Activated CD8-positive, alpha-beta memory T cell treated with anti-CD3 and anti-CD28 coated beads for 24 hours (primary cell): ENCODE measurements at regions not wholly inside any gene's neighbourhood (a gene's known extent, or its start where the extent isn't known, plus 50 kb on each side); places are given as distances from the start of the nearest gene placed in this dataset.

Source experiments
- DNase-seq: peaks from one replicate; pipeline ENCODE4 v3.0.0-alpha.2; 2020

DNA sequence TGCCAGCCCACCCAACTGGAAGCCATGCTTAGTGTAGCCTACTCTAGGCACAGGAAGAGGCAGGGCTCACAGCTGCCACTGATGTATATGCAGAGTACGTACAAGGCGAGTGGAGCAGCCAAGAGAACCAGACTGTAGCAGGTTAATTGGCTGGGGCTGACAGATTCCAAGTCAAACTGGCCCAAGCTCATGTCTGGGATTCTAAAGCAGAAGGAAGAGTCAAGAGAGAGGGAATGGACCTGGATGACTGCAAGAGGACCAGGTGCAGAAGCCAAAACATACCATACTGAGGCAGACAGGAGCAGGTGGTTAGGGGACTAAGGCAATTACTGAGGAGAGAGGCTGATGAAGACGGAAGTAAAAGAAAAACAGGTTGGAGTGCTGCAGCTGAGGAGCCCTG, 51.3 kb upstream of the LRRN2 start:
- no peak for DNase-seq

DNA sequence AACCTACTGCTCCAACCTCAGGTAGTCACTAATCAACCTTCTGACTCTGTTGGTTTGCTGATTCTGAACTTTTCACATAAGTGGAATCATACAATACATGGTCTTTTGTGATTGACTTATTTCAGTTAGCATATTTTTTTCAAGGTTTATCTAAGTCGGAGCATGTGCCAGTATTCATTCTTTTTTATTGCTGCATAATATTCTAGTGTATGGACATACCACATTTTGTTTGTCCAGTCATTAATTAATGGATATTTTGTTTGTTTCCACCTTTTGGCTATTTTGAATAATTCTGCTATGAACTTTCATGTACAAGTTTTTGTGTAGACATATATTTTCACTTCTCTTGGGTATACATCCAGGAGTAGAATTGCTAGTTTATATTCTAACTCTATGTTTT, 53.0 kb upstream of the LRRN2 start:
- no peak for DNase-seq

DNA sequence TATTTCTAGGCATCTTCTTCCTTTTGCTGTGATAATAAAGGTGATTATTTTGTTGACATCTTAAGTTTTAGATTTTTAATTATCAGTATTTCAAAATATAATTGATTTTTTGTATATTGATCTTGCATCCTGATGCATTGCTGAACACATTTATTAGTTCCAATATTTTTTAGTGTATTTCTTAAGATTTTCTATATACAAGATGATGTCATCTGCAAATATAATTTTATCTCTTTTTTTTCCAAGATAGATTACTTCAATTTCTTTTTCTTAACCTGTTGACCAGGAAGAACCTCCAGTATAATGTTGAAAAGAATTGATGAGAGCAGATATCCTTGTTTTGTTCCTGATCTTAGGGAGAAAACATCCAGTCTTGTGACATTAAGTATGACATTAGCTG, 54.8 kb upstream of the LRRN2 start:
- no peak for DNase-seq

DNA sequence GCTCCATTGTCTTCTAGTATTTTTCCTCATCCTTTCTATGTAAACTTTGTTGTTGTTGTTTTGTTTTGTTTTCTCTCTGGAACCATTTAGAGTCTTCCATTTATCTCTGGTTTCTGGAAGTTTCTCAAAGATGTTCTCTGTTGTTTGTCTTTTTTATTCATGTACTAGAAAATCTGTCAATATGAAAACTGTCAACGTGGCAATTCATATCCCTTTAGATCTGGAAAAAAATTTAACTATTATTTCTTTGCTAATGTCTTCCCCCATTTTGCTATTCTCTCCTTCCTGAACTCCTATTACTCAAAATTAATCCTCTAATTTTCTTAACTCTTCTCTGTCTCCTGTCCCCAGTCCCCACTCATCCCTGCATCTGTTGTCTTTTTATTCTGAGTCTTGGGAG, 55.9 kb upstream of the LRRN2 start:
- DNase-seq: no peak

DNA sequence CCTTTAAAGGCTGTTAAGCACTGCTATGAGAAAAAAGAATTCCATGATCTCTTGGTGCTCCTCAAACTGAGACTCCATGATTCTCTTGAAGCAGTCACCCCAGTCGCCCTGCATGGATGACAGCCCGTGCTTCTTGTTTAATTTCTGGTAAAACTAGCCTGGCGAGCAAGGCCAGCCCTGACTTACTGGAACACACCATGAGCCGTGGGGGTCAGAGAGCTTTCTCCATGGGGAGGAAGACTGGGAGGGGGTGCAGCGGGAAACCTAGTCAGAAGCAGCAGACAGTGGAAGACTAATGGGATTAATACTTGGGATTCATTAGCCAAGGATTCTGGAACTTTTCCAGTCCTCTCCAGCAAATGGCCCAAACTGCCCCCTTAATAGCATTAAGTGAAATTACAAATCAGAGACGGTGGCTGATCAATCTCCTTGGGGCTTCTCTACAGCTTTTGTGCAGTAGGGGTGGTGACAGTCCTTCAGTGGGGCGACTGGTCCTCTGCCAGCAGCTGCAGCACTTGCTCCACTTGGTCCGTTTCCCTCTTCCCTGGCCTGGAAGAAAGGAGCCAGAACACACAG, 57.2 kb upstream of the LRRN2 start:
- peak; percentile 28 for DNase-seq

DNA sequence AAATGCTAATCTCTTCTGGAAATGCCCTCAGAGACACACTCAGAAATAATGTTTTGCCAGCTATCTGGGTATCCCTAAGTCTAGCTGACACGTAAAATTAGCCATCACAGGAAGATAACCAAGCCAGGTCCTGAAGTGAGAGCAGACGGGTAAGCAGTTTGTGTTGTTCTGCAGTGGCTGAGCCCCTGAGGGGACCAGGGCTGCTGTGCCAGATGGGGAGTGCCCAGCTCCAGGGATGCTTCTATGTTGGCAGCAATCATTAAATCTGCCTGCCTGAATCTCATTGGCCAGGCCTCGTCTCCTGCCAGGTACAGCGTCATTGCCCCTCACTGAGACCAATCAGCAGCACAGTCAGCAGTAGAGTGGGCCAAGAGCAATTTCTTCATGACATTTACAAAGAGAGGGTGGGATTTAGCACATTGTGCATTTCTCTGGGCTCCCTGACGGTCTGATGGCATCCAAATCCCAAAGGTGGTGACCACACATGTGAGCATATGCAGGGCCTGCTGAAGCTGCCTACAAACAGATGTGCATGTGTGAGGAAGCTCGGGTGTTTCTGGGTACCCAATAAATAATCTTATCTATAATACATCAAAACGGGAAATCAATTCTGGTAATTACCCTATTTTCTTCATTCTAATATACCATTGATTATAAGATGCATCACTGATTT, 58.7 kb upstream of the LRRN2 start:
- no peak for DNase-seq

DNA sequence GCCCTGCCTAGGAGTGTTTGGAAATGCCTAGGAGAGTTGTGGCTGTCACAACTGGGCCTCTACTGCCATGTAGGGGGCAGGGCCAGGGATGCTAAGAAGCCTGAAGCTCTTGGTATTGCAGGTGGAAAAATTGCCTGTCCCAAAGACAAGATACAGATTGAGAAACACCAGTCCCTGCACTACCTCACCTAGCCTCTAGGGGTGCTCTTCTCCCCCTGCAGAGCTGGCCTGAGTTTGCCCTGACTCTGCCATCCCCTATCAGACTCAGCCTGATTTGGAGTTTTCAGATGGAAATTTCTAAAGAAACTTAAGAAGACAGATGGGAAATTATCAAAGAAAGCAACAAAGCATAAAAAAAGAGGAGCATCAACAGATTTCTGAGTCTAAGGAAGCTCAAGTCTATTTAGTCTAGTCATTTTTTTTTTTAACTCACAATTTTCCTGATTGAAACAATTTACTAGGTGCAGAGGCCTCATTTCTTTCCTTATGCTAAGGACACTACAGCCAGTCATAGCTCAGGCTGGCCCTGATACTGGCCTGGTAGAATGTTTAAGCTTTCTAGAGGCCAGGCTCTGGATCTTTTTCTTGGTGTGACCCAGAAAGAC, 61.4 kb upstream of the LRRN2 start:
- peak; percentile 74 for DNase-seq

DNA sequence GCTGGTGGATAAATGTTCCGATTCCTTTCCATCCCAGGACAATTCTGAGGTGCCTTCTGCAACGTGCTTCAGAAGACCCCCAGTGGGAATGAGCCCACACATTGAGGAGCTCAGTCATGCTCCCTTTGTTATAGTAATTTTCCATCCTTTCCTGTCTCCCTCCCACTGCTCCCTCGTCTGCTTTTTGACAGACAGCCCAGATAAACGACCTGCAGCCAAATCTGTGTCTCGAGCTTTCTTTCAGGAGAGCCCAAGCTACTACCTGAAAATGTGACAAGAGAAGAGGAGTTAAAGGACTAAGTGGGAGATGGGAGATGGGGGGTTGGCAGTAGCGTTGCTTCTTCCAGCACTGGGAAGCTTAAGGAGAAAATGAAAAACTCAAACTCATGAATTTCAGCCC, 65.9 kb upstream of the LRRN2 start:
- peak; percentile 17 for DNase-seq

DNA sequence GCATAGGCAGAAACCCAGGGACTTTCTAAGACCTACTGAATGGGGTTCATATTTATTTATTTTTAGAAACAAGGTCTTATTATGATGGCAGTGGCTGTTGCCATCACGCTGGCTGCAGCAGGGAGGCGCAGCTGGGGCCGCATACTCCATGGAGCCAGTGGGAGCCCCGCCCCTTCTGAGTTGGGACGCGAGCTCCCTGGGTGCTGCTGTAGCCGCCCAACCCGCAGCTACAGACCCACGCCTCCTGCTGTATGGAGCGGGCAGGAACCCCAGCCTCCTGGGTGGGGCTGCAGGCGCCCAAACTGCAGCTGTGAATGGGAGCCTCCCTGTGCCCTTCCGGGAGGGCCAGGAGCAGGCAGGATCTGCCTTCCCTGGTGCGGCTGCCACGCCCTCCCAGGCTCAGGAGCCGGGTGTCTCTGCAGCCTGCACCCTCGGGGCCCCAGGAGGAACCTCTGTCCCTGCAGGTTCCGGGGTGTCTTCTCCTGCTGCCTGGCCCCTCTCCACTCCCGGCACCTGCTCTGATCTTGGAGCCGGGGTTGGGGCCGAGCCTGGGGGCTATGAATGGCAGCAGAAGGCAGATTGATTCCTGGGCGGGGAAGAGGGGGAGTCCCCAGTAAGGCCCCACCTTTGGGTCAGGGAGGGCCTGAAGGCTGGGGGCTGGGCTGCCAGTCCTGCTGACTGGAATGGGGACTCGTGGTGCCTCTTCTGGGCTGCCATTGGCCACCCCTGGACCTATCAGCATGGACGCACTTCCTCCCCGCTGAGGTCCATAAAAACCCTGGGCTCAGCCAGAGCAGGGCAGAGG, 66.5 kb upstream of the LRRN2 start:
- peak; percentile 40 for DNase-seq

DNA sequence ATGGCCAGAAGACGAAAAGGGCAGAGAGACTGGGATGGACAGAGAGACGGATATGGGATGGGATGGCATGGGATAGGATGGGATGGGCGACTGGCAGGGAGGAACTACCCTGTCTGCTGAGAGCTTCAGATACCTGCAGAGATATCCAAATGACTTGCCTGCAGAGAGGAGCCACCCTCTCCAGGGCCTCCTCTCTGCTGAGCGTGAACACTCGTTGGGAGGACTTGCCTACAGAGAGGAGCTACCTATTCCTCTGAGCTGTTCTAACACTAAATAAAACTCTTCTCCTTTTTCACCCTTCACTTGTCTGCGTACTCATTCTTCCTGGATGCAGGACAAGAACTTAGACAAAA, 67.1 kb upstream of the LRRN2 start:
- DNase-seq: peak; percentile 3

DNA sequence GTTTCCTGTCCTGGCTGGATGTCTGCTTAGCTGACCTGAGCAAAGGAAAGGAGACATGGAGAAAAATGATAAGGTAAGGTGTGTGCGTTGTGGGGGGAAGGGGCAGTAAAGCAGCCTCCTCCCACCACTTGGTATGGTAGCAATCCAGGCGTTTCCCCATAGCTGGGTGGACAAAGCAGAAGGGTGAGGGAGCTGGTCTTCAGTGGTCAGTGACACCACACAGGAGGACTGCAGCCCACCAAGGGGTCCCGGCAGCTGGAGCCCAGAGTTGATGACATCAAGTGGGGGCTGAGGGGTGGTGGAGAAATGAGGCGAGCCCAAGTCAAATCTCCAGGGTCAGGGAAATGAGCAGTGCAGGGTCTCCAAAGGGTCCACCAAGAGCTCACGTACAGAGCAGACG, 69.3 kb upstream of the LRRN2 start:
- DNase-seq: no peak

DNA sequence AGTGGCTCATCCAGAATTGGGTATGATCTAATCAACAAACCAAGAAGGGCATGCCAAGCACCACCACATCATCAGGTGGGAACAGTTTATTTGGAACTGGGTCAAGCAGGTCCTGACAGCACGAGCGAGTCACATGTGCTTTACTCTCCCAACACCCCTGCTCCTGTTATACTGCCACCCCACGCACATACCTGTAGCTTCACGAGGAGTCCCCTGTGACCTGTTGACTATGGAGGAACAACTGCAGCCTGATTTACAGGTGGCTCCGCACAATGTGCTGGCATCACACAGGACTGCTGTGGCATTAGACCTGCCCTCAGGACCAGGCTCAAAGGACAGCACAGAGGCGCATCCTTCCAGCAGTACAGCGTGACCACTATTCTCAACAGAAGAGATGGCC, 70.8 kb upstream of the LRRN2 start:
- no peak for DNase-seq

DNA sequence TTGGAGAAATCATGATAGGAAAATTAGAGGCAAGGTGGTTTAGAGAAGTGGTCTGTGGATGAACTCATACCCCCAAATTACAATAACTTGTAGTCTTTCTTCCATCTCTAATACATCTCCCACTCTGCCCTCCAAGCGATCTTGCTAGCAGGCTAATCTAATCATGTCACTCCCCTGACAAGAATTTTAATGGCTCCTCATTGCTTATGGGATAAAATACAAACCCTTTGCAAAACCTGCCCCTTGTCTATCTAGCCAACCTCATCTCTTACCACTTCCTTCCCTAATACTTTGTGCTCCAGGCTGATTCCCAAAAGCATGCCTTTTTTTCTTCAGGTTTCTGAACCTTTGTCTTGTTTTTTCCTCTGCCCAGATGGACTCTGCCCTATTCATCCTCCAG, 71.3 kb upstream of the LRRN2 start:
- no peak for DNase-seq

DNA sequence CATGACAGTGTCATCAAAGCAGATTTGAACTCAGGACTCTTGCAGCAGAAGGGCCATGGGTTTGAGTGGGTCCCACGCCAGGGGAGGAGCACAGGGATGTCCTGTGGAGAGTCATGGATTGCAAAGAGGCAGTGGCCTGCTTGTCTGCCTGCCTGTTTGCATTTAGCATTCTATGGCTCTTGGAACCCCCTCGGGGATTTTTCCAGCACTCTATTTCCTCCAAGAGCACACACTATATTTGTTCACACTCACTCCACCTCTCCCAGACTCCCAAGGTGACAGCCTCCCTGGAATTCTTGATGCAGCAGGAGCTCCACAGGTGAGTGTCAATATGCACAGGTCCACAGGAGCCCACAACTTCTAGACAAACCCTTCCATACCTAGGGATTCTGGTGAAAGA, 73.1 kb upstream of the LRRN2 start:
- DNase-seq: no peak

DNA sequence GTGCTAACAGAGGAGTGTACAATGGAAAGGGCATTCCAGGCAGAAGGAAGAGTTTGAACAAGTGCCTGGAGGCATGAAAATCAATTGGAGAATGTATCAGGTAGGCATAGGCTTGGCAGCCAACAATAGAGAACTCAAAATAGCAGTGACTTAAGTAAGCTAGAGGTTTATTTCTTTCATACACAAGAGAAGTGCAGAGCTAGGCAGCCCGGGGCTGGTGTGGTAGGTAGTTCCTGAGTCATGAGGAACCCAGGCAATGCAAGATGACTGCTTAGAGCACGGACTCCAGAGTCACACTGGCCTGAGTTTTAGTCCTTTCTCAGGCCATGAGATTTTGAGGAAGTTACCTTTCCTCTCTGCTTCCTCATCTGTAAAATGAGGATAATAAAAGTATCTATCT, 74.8 kb upstream of the LRRN2 start:
- no peak for DNase-seq

DNA sequence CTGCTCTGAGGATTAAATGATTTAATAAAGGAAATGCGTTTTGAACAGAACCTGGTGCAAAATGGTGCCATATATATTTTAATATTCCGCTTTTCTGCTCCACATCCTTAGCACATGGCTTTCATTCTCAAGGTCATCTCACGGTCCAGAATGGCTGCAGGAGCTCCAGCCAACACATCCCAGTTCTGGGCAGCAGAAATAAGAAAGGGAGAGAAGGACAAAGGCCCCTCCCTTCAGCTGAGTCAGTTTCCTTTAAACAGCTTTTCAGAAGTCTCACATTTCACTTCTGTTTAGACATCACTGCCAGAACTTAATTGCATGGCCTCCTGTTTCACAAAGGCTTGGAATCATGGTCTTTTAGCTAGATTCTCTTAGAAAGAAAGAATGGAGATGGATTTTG, 75.2 kb upstream of the LRRN2 start:
- DNase-seq: no peak

DNA sequence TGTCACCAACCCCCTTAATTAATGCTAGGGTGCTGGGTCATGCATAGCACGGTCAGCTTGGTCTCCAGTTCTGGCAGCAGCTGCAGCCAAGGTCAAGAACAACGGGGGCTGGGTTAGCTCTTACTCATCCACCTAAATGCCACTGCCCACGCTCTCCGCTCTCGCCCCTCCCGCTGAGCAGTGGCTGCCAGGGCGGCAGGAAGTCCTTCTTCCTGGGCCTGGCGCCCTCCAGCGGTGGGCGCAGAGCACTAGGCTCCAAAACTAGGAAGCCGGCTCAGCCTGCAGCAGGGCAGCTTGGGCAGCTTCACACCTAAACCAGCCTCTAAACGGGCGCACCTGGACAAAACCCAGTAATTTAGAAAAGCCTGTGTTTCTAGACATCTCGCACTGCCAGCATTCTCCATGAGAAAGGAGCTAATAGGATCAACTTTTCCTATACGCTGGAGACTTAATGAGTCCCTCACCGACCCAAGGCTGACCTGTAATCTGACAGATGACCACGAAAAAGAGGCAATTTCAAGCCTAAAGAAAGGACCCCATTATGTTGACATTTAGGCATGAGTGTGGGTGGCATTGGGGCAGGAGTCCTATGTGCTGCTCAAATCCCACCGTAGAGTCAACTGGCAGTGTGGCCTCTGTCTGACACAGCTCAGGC, 78.4 kb upstream of the LRRN2 start:
- peak; percentile 83 for DNase-seq

DNA sequence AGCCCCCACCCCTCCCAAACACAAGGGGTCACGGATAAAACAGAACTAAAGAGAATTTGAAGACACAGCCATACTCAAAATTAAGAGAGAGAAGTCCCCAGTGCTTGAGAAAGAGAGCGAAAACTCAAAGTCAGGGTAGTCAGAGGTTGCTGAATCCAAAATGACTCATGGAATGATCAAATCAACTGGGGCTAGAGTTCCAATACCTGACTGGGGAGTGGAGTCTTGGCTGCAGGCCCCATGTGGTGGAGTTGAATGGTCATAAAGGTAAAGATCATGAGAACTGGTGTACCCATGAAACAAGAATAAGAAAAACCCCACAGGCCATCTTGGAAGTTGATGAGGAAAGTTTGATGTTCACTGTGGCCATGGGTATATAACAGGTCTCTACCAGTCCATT, 84.5 kb upstream of the LRRN2 start:
- DNase-seq: no peak

DNA sequence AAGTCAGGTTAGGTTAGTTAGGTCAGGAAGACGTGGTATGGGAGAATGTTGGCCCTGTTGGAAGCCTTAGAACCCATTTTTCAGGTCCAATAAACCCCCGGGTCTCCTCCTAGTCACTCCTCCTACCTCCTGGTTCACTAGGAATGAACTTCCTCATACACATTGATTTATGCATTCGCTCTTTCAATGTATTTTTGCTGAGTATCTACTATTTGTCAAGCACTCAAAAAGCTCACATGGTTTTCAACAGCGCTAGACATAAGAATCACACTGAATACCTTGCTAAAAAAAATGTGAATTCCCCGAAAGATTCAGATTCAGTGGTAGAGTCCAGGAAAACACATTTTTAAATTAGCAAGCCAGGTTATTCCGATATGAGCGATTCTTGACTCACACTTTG, 85.8 kb upstream of the LRRN2 start:
- DNase-seq: no peak

DNA sequence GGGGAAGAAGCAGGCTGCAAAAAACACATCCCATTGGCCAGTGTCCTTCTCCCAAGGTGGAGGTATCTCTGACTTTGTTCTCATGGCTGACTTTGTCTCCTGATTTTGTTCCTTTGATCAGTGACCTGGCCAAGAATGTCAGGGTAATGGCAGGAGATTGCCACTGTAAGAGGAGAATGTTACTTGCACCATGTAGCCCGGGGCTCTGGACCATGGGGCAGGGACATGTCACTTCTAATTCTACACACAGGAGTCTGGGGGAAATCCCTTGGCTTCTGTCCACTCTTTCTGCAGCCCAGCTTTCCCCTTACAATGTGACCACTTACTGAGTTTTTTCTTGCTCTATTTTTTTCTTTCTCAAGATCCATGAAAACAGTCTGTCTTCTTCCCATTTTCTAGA, 87.7 kb upstream of the LRRN2 start:
- no peak for DNase-seq

DNA sequence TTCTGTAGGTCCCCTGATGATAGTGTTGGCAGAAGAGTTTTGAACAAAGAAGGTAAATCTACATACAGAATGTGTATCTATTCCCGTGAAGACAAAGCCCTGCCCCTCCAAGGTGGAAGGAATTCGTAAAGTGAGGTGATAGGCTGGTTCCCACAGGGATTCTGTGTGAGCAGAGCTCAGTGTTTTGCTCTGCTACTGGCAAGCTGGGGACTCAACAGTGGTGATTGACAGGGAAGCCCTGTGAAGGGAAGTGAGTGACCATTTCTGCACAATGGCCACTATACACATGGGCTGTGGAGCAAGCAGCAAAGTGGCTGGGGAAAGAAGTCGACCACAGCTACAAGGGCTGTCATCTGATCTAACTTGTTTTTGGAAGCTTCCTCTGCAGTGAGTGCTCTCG, 90.0 kb upstream of the LRRN2 start:
- no peak for DNase-seq

DNA sequence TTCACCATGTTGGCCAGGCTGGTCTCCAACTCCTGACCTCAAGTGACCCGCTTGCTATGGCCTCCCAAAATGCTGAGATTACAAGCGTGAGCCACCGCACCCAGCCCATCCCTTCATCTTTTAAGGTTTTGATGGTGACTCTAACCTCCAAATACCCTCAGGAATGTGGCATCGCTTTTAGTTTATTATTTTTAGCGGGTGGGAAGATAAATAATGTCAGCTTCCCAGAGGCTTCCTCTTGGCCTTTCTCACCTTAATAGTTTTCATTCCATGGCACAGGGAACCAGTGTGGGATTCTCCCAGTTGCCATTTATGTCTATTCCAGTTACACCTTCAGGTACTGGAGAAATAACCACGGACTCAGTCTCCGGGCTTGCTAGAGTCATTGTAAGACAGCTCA, 92.1 kb upstream of the LRRN2 start:
- no peak for DNase-seq

DNA sequence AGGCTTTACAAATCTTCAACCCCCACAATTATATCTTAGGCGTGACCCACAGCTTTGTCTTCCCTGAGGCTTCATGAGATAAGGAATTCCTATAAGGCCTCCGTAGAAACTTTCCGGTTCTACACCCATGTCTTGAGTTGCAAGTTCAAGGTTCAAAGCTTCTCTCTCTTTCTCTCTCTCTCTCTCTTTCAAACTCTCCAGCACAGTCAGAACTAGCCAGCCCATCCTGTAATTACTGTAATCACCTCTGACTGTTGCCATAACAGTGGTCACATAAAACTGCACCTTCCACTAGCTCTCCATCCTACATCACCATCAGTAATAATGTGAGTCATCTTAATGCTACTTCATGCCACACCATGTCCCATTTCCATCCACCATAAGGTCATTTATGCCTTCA, 90.0 kb upstream of the NFASC start:
- DNase-seq: no peak
